Keratinocyte (primary cell): ENCODE measurements at regions not wholly inside any gene's neighbourhood (a gene's known extent, or its start where the extent isn't known, plus 50 kb on each side); places are given as distances from the start of the nearest gene placed in this dataset.

Source experiments
- EZH2 ChIP-seq: IDR thresholded peaks from one replicate; pipeline ENCODE4 v1.6.1; 2012; ENCODE audit warnings: inconsistent platforms, mild to moderate bottlenecking, low read length, moderate library complexity
- TF ChIP-seq, protein P1 (sequence below), 3 experiments: IDR thresholded peaks in 1 of 3; conservative IDR thresholded peaks in 1 of 3; optimal IDR thresholded peaks in 1 of 3; 2 replicates in 2 of 3; 3 replicates in 1 of 3; pipeline versions ENCODE3 to v1.5.1; 2011; ENCODE audit warnings: low read length in 3 of 3, mild to moderate bottlenecking in 3 of 3, moderate library complexity in 2 of 3, control low read depth in 1 of 3, inconsistent platforms in 1 of 3; ENCODE audit not compliant: insufficient read depth in 2 of 3; ENCODE audit errors: extremely low read depth in 1 of 3

GRCh38 chr6:147676495-147677199 lies 168.2 kb downstream of the SAMD5 start:
- TF ChIP-seq, protein P1, sequence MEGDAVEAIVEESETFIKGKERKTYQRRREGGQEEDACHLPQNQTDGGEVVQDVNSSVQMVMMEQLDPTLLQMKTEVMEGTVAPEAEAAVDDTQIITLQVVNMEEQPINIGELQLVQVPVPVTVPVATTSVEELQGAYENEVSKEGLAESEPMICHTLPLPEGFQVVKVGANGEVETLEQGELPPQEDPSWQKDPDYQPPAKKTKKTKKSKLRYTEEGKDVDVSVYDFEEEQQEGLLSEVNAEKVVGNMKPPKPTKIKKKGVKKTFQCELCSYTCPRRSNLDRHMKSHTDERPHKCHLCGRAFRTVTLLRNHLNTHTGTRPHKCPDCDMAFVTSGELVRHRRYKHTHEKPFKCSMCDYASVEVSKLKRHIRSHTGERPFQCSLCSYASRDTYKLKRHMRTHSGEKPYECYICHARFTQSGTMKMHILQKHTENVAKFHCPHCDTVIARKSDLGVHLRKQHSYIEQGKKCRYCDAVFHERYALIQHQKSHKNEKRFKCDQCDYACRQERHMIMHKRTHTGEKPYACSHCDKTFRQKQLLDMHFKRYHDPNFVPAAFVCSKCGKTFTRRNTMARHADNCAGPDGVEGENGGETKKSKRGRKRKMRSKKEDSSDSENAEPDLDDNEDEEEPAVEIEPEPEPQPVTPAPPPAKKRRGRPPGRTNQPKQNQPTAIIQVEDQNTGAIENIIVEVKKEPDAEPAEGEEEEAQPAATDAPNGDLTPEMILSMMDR (optimal IDR thresholded peaks at IDR 0.05 in 1 of 3, IDR thresholded peaks at IDR 0.05 in 1 of 3, conservative IDR thresholded peaks at IDR 0.05 in 1 of 3; ENCODE audit: extremely low read depth in 1 of 3, insufficient read depth in 2 of 3, low read length in 3 of 3) = no peak
- TF ChIP-seq EZH2 = no peak
